SK-N-SH (cell line): ENCODE measurements at regions not wholly inside any gene's neighbourhood (a gene's known extent, or its start where the extent isn't known, plus 50 kb on each side); places are given as distances from the start of the nearest gene placed in this dataset.

Experiments used
- CTCF ChIA-PET: fragments of 300-600, 350-600 bp; formaldehyde crosslinking; extraction: SDS; loops from one replicate; lab custom pipeline; 2021; lab: Yijun Ruan, JAX
- POLR2A ChIA-PET: fragments of 350-600 bp; sonication (Branson Sonifier 250); formaldehyde crosslinking; extraction: SDS; loops from one replicate; lab custom pipeline; 2020; ENCODE audit warnings: antibody characterized with exemption, inconsistent platforms; lab: Yijun Ruan, JAX
- DNase-seq: peaks from one replicate; pipeline ENCODE4 v3.0.0; 2012
- H2AFZ ChIP-seq: fragments of 200-600 bp; sonication (generic); 2 replicates; pipeline ENCODE4 v1.8.1; 2016; ENCODE audit warnings: antibody characterized with exemption, mild to moderate bottlenecking, low read depth
- H3F3A ChIP-seq: fragments of 200-600 bp; sonication (generic); replicated peaks from 2 replicates; pipeline ENCODE3; 2016; ENCODE audit warnings: antibody characterized with exemption, mild to moderate bottlenecking; ENCODE audit not compliant: insufficient read depth
- H3K27ac ChIP-seq, 2 experiments: fragments of 200-500 bp in 1 of 2; fragments of 200-600 bp in 1 of 2; sonication (Bioruptor generic) in 1 of 2; sonication (generic), shearing (Covaris generic) in 1 of 2; 2 replicates each; pipeline versions ENCODE4 v1.5.1 to v1.6.1; 2014 to 2016; ENCODE audit warnings: low read depth in 2 of 2, inconsistent platforms in 1 of 2, low read length in 1 of 2, mild to moderate bottlenecking in 1 of 2, mixed read lengths in 1 of 2
- H3K27me3 ChIP-seq: fragments of 200-600 bp; sonication (generic), shearing (Covaris generic); 2 replicates; pipeline ENCODE4 v1.6.1; 2016; ENCODE audit warnings: mixed run types; ENCODE audit not compliant: insufficient read depth
- H3K36me3 ChIP-seq, 2 experiments: fragments of 200-500 bp in 1 of 2; fragments of 200-600 bp in 1 of 2; sonication (Bioruptor generic) in 1 of 2; sonication (generic) in 1 of 2; replicated peaks in 1 of 2; 2 replicates each; pipeline versions ENCODE3 to v1.5.1; 2014 to 2016; ENCODE audit warnings: low read length in 1 of 2, mild to moderate bottlenecking in 1 of 2; ENCODE audit not compliant: insufficient read depth in 2 of 2, control insufficient read depth in 1 of 2
- H3K4me1 ChIP-seq, 2 experiments: fragments of 200-500 bp in 1 of 2; fragments of 200-600 bp in 1 of 2; sonication (Bioruptor generic) in 1 of 2; sonication (generic), shearing (Covaris generic) in 1 of 2; 2 replicates each; pipeline versions ENCODE4 v1.5.1 to v1.6.1; 2014 to 2016; ENCODE audit warnings: low read depth in 1 of 2, low read length in 1 of 2, mixed run types in 1 of 2; ENCODE audit not compliant: insufficient read depth in 2 of 2, control insufficient read depth in 1 of 2
- H3K4me2 ChIP-seq: fragments of 200-600 bp; sonication (generic), shearing (Covaris generic); 2 replicates; pipeline ENCODE4 v1.6.1; 2017; ENCODE audit warnings: mixed run types
- H3K4me3 ChIP-seq, 2 experiments: fragments of 200-500 bp in 1 of 2; fragments of 200-600 bp in 1 of 2; sonication (Bioruptor generic) in 1 of 2; sonication (generic), shearing (Covaris generic) in 1 of 2; 2 replicates each; pipeline versions ENCODE4 v1.5.1 to v1.8.1; 2014 to 2016; ENCODE audit warnings: low read depth in 2 of 2, inconsistent platforms in 1 of 2, low read length in 1 of 2, mild to moderate bottlenecking in 1 of 2, mixed read lengths in 1 of 2, moderate library complexity in 1 of 2
- H3K79me2 ChIP-seq: fragments of 200-600 bp; sonication (generic); 2 replicates; pipeline ENCODE4 v1.8.1; 2017; ENCODE audit warnings: mild to moderate bottlenecking; ENCODE audit not compliant: insufficient read depth
- H3K9ac ChIP-seq: fragments of 200-600 bp; sonication (generic); 2 replicates; pipeline ENCODE4 v1.6.1; 2017; ENCODE audit warnings: mixed run types
- H3K9me2 ChIP-seq: fragments of 200-600 bp; sonication (generic); 2 replicates; pipeline ENCODE4 v1.6.1; 2017; ENCODE audit warnings: mixed run types
- H3K9me3 ChIP-seq: fragments of 200-600 bp; sonication (generic); 2 replicates; pipeline ENCODE4 v1.6.1; 2017; ENCODE audit warnings: mixed run types, mild to moderate bottlenecking, moderate library complexity
- H4K20me1 ChIP-seq: fragments of 200-600 bp; sonication (generic); 2 replicates; pipeline ENCODE4 v1.6.1; 2017; ENCODE audit warnings: mild to moderate bottlenecking, mixed run types; ENCODE audit not compliant: insufficient read depth
- CHD2 ChIP-seq: fragments of 150-350 bp; IDR thresholded peaks from 2 replicates; pipeline ENCODE4 v1.6.1; 2018; ENCODE audit warnings: low read length; ENCODE audit not compliant: partially characterized antibody
- CTCF ChIP-seq: fragments of 200-600 bp; sonication (generic); IDR thresholded peaks from 2 replicates; pipeline ENCODE4 v1.6.1; 2017; ENCODE audit warnings: antibody characterized with exemption, mild to moderate bottlenecking, moderate library complexity
- EZH2phosphoT487 ChIP-seq: fragments of 200-600 bp; sonication (generic); IDR thresholded peaks from 2 replicates; pipeline ENCODE4 v1.6.1; 2017; ENCODE audit warnings: low read depth, mixed run types, mild to moderate bottlenecking, antibody characterized with exemption, moderate library complexity, borderline replicate concordance
- FOSL2 ChIP-seq: IDR thresholded peaks from 2 replicates; pipeline ENCODE4 v1.4.0; 2012; ENCODE audit warnings: low read depth, mild to moderate bottlenecking, moderate library complexity, borderline replicate concordance
- FOXJ3 ChIP-seq: sonication (generic); formaldehyde crosslinking; IDR thresholded peaks from 2 replicates; pipeline ENCODE4 v1.5.1; 2020; ENCODE audit warnings: mild to moderate bottlenecking, missing genetic modification reagents
- FOXM1 ChIP-seq: IDR thresholded peaks from 2 replicates; pipeline ENCODE4 v1.4.0; 2012; ENCODE audit warnings: low read depth, mild to moderate bottlenecking
- GABPA ChIP-seq: IDR thresholded peaks from 2 replicates; pipeline ENCODE4 v1.4.0; 2012; ENCODE audit warnings: low read depth, mild to moderate bottlenecking
- GATA2 ChIP-seq: sonication (generic); formaldehyde crosslinking; IDR thresholded peaks from 2 replicates; pipeline ENCODE4 v1.5.0; 2020; ENCODE audit warnings: mild to moderate bottlenecking, missing genetic modification reagents
- JUND ChIP-seq: IDR thresholded peaks from 2 replicates; pipeline ENCODE4 v1.4.0; 2012
- MEF2A ChIP-seq: IDR thresholded peaks from 2 replicates; pipeline ENCODE4 v1.4.0; 2012; ENCODE audit warnings: low read depth, borderline replicate concordance
- PBX3 ChIP-seq: IDR thresholded peaks from 2 replicates; pipeline ENCODE4; 2012
- RFX5 ChIP-seq: IDR thresholded peaks from 2 replicates; pipeline ENCODE4 v1.6.1; 2012; ENCODE audit warnings: mild to moderate bottlenecking, improper control_type of control experiment, low read length
- SIN3A ChIP-seq: IDR thresholded peaks from 2 replicates; pipeline ENCODE4 v1.6.1; 2012; ENCODE audit warnings: low read depth, mild to moderate bottlenecking, low read length, moderate library complexity, borderline replicate concordance
- TAF1 ChIP-seq: IDR thresholded peaks from 2 replicates; pipeline ENCODE4 v1.6.1; 2012; ENCODE audit warnings: low read depth, mild to moderate bottlenecking, low read length, moderate library complexity, borderline replicate concordance
- USF1 ChIP-seq: IDR thresholded peaks from 2 replicates; pipeline ENCODE4 v1.4.0; 2012; ENCODE audit warnings: low read depth, borderline replicate concordance
- ZBTB33 ChIP-seq: IDR thresholded peaks from 2 replicates; pipeline ENCODE4 v1.4.0; 2012; ENCODE audit warnings: low read depth, borderline replicate concordance
- WGBS: methylation state at CpG from one replicate; pipeline ENCODE4 v1.1.6; 2017; ENCODE audit warnings: low lambda C conversion rate; 5-methylcytosine and 5-hydroxymethylcytosine counted together

- ChIA-PET POLR2A (no interaction called here), CTCF (interaction anchor here (1.0 kb wide), 1 partner anchor 12 kb away, joined by 3 read pairs; no protein-coding TSS in a partner anchor)
- TF ChIP-seq EZH2phosphoT487 = no peak
- no peak for TF ChIP-seq ZBTB33
- no peak for TF ChIP-seq SIN3A
- TF ChIP-seq GATA2 (CRISPR knock-in tag) = no peak
- no peak for TF ChIP-seq RFX5
- no peak for TF ChIP-seq CHD2
- no peak for TF ChIP-seq JUND
- no peak for TF ChIP-seq USF1
- no peak for TF ChIP-seq PBX3
- no peak for TF ChIP-seq MEF2A
- TF ChIP-seq FOXJ3 (CRISPR knock-in tag) = no peak
- no peak for TF ChIP-seq FOXM1
- TF ChIP-seq GABPA = no peak
- TF ChIP-seq TAF1 = no peak
- no peak for TF ChIP-seq FOSL2
- no peak for TF ChIP-seq CTCF
- Histone ChIP-seq H3K4me3 (no peak overlapping the region), H3F3A (no peaks in the 10 kb centered on the region), H3K9ac (no peak overlapping the region), H4K20me1 (no peaks in the 10 kb centered on the region), H3K9me3 (no peaks in the 10 kb centered on the region), H3K27me3 (no peaks in the 10 kb centered on the region), H3K79me2 (no peaks in the 10 kb centered on the region), H3K27ac (no peak overlapping the region), H3K9me2 (no peaks in the 10 kb centered on the region), H3K4me1 (no peaks in the 10 kb centered on the region), H2AFZ (no peak overlapping the region), H3K36me3 (no peaks in the 10 kb centered on the region), H3K4me2 (no peak overlapping the region)
- DNase-seq = no peak
- 63% methylated on average over 2 of the region's 2 CpGs for WGBS
Measured at GRCh38 chr1:83561346-83561745, 437.6 kb downstream of the TTLL7 start.
